ENCODE measurements at regions not wholly inside any gene's neighbourhood (a gene's known extent, or its start where the extent isn't known, plus 50 kb on each side); places are given as distances from the start of the nearest gene placed in this dataset.

GRCh38 chr20:62555642-62556420 is 80.0 kb upstream of the GATA5 start:
- TF ChIP-seq CTCF (IDR thresholded peaks at IDR 0.05): no peak
- TF ChIP-seq POLR2A (IDR thresholded peaks at IDR 0.05): no peak

Measured in lower leg skin (tissue), 3 donors.